CD4-positive, alpha-beta T cell treated with Interleukin-1 beta for 1 hour (primary cell): ENCODE measurements at regions not wholly inside any gene's neighbourhood (a gene's known extent, or its start where the extent isn't known, plus 50 kb on each side); places are given as distances from the start of the nearest gene placed in this dataset.
"Not testable (repeated sequence)": the region's sequence is repeated elsewhere in the genome, so short reads cannot be mapped to it uniquely, and the experiment has no call there.

Experiments
- DNase-seq, 2 donors: peaks; one replicate each; pipeline ENCODE4 v3.0.0-alpha.2; 2020 to 2022

GRCh38 chr6:48377115-48377514 is 266.1 kb upstream of the PTCHD4 start:
- no peak for DNase-seq

GRCh38 chr6:48371226-48371625 is 260.2 kb upstream of the PTCHD4 start:
- DNase-seq: not testable (repeated sequence)

DNA sequence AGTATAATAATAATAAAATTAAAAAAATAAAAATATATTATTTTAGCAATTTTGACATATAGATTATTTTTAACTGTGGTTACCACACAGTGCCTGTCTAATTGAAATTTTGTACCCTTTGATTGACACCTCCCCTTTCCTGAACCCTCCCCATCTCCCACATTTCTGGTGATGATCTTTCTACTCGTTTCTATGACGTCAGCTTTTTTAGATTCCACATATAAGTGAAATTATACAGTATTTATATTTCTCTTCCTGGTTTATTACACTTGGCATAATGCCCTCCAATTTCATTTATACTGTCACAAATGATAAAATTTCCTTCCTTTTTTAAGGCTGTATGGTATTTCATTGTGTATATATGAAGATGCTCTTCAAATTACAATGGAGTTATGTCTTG is 258.1 kb upstream of the PTCHD4 start:
- DNase-seq: no peak

DNA sequence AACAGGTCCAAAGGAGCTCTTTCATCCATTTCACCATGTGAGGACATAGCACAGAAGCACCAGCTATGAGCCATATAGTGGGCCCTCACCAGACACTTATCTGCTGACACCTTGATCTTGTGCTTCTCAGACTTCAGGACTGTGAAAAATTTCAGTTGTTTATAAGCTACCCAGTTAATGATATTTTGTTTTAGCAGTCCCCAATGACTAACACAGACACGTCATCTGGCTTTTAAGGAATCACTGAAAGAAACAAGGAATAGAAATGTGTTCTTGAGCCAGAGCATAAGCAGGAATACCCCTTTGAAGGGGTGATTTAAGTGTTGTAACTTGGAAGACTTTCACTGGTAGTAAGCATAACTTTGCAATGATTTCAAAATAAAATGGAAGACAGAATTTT is 214.7 kb upstream of the PTCHD4 start:
- no peak for DNase-seq

DNA sequence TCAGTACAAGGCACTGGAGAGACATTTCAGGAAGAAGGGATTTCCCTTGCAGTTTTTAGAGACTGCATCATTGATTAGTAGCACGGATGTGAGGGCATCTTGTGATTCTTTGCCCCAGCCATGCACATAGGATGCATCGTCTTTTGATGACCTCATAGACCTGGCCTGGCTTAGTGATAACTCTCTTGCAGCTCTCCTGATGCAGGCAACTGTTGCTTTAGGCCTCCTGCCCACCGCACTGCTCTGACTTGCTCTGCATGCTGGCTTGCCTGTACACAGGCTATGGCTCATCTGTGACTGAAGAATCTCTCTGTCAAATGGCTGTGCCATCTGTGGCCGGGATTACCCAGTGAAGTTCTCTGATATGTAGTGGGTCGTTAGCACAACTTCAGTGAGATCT is 207.7 kb upstream of the PTCHD4 start:
- DNase-seq: no peak

DNA sequence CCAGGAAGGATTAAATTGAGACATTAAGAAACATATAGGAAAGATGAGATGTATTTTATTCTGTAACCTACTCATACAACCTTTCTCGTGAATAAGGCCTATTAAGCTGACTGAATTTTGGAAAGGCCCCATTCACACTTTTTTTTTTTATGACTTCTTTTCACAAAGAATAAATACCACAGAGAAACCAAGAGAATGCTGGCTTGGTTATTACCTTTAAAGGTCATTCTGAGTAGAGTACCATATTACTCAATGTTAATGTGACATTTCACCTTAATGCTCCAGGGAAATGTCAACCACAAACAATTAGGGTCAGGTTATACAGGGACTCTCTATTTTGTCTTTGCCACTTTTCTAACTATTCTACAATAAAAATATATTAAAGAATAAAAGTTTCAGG is 204.9 kb upstream of the PTCHD4 start:
- DNase-seq: no peak

- DNase-seq: no peak
These were observed 204.2 kb upstream of the PTCHD4 start for GRCh38 chr6:48315051-48315719.

- DNase-seq: no peak
These were observed 200.3 kb upstream of the PTCHD4 start for GRCh38 chr6:48311301-48311700.

DNA sequence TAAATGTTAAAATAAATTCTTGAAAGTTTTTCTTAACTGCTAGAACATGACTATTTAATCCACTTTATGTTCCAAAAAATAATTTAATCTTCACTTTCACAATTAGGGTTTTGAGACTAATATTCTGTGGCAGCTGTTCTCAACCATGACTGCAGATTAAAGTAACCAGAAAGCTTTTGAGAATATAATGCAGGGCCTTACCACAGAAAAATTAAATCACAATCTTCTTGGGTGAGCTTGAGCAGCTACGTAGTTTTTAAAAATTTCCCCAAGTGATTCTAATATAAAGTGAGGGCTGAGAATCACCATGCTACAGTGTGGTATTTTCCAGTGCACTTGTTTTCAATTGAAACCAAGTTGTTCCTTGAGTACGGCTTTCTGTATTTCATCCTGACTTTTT is 196.6 kb upstream of the PTCHD4 start:
- no peak for DNase-seq

DNA sequence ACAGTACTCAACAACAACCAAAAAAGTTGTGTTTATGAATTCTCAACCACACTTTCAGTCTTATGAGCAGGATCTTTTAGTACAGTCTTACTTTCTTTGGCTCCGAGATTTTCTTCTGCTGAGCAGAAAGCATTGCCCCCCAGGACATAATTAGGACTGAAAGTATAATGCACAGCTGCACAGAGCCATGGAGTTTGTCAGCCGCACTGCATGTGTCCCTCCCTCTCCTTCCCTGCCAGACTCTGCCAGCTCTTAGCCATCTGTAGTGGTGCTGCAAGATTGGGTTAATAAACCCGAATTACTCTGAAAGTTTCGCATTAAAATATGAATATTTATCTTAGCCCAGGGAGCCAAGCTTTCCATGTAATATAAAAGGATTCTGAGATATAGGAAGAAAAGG is 179.6 kb upstream of the PTCHD4 start:
- DNase-seq: no peak

DNA sequence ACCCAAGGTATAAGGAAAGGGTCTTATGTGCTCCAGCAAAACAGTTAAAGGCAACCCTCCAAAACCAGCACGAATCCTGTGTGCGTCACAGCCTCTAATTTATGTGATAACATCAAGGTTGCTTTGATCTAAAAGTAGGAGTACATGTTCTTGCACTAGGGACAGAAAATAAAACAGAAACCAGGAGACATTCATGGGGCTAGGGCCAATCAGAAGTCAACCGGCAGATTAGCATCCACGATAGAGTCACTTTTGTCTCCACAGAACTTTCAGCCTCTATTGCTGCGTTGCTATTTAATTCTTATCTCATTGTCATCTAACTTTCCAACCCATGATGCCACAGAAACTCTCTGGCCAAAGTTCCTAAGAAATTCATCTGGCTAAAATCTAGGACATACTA is 178.8 kb upstream of the PTCHD4 start:
- no peak for DNase-seq

- no peak for DNase-seq
These were observed 170.2 kb upstream of the PTCHD4 start for GRCh38 chr6:48281217-48281616.

DNA sequence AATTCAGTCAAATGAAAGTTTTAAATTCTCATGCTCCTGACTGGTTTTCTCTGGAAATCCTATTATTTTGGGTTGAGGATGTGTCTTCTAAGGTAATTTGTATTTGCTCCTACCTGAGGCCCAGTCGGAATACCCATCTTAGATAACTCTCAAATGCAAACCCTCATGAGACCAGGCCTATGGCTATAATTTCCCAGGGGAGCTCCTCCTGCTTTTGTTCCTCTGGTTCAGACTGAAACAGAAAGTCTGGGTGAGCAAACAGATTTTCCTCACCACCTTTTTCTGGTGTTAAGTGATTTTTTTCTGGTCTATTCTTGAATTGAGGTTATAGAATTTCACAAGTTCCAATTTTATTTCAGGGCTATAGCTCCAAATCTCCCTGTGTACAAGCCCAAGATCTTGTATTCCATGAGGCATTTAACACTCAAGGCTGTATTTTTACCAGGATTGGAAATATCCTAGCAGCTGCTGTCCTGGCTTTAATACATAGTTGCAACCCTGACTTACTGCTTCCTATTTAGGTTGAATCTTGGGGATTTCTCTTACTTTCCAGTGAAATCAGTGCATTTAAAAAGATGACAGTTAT is 169.1 kb upstream of the PTCHD4 start:
- DNase-seq: no peak

DNA sequence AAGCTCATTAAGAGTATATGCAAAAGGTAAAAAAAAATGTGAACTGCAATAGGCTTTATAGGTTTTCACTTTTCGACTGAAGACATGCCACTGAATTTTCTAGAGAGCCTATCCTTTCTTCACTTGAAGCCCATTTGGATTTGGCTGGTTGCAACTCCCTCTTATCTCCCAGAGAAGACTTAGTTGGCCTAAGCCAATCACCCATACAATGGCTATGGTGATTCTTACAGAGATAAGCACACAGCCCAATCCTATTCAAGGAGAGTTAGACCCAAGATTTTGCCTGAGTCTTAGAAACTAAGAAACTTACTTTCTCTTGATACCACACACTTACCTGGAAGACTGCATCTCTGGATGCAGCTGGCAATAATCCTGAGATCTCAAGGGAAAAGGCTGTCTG is 167.3 kb upstream of the PTCHD4 start:
- DNase-seq: no peak

- no peak for DNase-seq
These were observed 161.5 kb upstream of the PTCHD4 start for GRCh38 chr6:48272518-48272917.

DNA sequence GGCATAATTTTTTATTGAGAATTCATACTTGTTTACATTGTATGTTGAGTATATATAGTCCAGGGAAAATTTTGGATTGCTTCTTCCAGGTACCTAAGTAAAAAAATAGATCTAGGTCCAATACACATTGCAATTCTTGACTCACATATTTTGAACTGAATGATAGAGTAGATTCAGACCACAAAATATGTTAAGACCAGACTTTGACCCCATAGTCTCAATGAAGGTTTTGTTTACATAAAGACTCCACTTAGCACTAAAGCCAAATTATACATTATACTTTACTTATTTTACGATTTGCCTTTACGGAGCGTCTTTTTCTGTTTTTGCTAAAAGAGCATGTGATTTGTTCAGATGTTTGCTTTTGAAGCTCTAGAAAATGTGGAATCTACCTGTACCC is 144.1 kb upstream of the PTCHD4 start:
- no peak for DNase-seq

DNA sequence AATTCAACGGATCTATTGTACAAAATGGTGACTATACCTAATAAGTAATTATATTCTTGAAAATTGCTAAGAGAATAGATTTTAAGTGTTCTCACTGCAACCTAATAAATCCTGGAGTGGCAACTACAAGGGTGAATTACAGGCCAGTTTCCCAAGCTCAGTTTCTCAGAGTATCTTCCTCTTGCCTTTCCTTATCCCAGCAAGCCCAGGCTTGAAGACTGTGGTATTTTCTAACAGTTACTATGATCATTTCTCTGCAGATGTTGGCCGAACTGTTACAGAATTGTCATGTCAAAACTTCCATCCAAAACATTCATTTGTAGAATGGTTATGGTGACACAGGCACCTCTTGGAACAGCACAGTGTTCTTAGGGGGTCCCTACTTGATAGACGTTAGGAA is 138.1 kb upstream of the PTCHD4 start:
- DNase-seq: no peak

GRCh38 chr6:48243071-48243470 is 132.1 kb upstream of the PTCHD4 start:
- no peak for DNase-seq

DNA sequence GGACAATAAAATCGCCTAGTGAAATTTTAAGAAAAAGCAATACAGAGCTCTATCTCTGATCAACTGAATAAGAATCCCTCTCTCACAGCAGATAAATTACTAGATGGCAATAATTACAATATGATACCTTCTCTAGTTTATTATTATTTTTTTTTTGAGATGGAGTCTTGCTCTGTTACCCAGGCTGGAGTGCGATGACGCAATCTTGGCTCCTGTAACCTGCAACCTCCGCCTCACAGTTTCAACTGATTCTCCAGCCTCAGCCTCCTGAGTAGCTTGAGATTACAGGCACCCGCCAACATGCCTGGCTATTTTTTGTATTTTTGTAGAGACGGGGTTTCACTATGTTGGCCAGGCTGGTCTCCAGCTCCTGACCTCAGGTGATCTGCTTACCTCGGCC is 129.3 kb upstream of the PTCHD4 start:
- no peak for DNase-seq

DNA sequence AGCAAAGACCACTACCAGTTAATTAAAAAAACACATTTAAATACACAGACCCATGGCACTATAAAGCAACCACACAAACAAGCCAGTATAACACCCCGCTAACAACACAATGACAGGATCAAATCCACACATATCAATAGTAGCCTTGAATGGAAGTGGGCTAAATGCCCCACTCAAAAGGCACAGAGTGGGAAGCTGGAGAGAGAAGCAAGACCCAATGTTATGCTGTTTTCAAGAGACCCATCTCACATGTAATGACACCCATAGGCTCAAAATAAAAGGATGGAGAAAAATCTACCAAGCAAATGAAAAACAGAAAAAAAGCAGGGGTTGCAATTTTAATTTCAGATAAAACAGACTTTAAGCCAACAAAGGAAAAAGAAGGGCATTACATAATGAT is 125.4 kb upstream of the PTCHD4 start:
- no peak for DNase-seq

DNA sequence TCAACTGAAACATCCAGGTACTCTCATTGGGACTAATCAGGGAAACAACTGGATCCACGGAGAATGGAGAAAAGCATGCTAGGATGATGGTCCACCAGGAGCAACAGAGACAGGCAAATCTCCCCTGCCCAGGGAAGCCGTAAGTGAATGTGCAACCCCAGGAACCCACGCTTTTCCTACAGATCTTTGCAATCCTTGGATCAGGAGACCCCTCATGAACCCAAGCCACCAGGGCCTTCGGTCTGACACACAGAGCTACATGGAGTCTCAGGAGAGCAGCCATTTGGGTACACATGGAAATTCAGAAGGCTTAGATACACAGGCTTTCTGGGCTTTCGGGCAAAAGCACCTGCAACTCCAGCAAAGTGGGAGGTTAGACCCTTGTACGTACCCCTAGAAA is 122.1 kb upstream of the PTCHD4 start:
- DNase-seq: no peak

DNA sequence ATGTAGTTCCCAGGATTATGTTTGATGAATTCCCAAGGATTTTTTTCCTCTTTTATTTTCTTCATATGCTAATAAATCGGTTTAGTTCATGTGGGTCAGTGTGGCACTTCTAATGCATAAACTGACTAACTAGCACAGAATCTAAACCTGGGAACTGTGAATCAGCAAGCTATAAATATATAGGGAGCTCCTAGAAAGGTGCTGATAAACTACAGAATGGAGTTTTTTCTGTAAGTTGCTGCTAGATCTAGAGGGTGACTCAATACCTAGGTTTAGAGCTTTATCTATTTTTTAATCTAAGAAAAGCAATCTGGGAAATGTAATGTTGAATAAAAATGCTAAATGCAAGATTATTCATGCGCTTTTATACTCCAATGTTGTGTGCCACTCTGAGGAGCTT is 118.8 kb upstream of the PTCHD4 start:
- no peak for DNase-seq

- DNase-seq: no peak
These were observed 111.2 kb upstream of the PTCHD4 start for GRCh38 chr6:48222241-48222640.

GRCh38 chr6:48213076-48213788 is 102.2 kb upstream of the PTCHD4 start:
- DNase-seq: no peak

GRCh38 chr6:48212501-48212900 is 101.5 kb upstream of the PTCHD4 start:
- DNase-seq: no peak
